ENCODE measurements at regions not wholly inside any gene's neighbourhood (a gene's known extent, or its start where the extent isn't known, plus 50 kb on each side); places are given as distances from the start of the nearest gene placed in this dataset.

GRCh38 chr7:155386608-155387007, 71.3 kb upstream of the EN2 start:
- TF ChIP-seq, protein P1, sequence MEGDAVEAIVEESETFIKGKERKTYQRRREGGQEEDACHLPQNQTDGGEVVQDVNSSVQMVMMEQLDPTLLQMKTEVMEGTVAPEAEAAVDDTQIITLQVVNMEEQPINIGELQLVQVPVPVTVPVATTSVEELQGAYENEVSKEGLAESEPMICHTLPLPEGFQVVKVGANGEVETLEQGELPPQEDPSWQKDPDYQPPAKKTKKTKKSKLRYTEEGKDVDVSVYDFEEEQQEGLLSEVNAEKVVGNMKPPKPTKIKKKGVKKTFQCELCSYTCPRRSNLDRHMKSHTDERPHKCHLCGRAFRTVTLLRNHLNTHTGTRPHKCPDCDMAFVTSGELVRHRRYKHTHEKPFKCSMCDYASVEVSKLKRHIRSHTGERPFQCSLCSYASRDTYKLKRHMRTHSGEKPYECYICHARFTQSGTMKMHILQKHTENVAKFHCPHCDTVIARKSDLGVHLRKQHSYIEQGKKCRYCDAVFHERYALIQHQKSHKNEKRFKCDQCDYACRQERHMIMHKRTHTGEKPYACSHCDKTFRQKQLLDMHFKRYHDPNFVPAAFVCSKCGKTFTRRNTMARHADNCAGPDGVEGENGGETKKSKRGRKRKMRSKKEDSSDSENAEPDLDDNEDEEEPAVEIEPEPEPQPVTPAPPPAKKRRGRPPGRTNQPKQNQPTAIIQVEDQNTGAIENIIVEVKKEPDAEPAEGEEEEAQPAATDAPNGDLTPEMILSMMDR (IDR thresholded peaks at IDR 0.05) = no peak
- no peak for TF ChIP-seq POLR2A (IDR thresholded peaks at IDR 0.05)
- TF ChIP-seq EP300 (IDR thresholded peaks at IDR 0.05) = no peak
- no peak for TF ChIP-seq POLR2AphosphoS5 (IDR thresholded peaks at IDR 0.05)

All from gastroesophageal sphincter (tissue), 3 donors.